OCI-LY1 (cell line): ENCODE measurements at regions not wholly inside any gene's neighbourhood (a gene's known extent, or its start where the extent isn't known, plus 50 kb on each side); places are given as distances from the start of the nearest gene placed in this dataset.

Experiments
- H2AFZ ChIP-seq: fragments of 200-600 bp; sonication (generic), shearing (Covaris generic); 2 replicates; pipeline ENCODE4 v1.6.0; 2014; ENCODE audit warnings: antibody characterized with exemption, mild to moderate bottlenecking, low read length
- H3F3A ChIP-seq: fragments of 200-600 bp; sonication (generic), shearing (Covaris generic); 2 replicates; pipeline ENCODE4 v1.6.0; 2014; ENCODE audit warnings: mild to moderate bottlenecking, antibody characterized with exemption, low read length, moderate library complexity; ENCODE audit not compliant: insufficient read depth
- H3K27ac ChIP-seq: fragments of 200-600 bp; sonication (generic); 2 replicates; pipeline ENCODE4 v1.5.1; 2014; ENCODE audit warnings: low read length, mixed run types, mild to moderate bottlenecking, low read depth; ENCODE audit not compliant: poor library complexity, severe bottlenecking
- H3K27me3 ChIP-seq: fragments of 200-600 bp; sonication (generic); 2 replicates; pipeline ENCODE4 v1.6.0; 2014; ENCODE audit warnings: antibody characterized with exemption, mild to moderate bottlenecking, low read length, moderate library complexity; ENCODE audit not compliant: insufficient read depth
- H3K36me3 ChIP-seq: fragments of 200-600 bp; sonication (generic); 2 replicates; pipeline ENCODE4 v1.6.1; 2014; ENCODE audit warnings: mild to moderate bottlenecking, antibody characterized with exemption, low read length, moderate library complexity, mixed read lengths; ENCODE audit not compliant: insufficient read depth
- H3K4me1 ChIP-seq: fragments of 200-600 bp; sonication (generic); 2 replicates; pipeline ENCODE4 v1.5.1; 2014; ENCODE audit warnings: mild to moderate bottlenecking, low read length, moderate library complexity; ENCODE audit not compliant: insufficient read depth, severe bottlenecking
- H3K4me2 ChIP-seq: fragments of 200-600 bp; sonication (generic), shearing (Covaris generic); 2 replicates; pipeline ENCODE4 v1.6.1; 2014; ENCODE audit warnings: low read length
- H3K4me3 ChIP-seq: fragments of 200-600 bp; sonication (generic); 2 replicates; pipeline ENCODE4 v1.5.1; 2014; ENCODE audit warnings: low read length, low read depth, mild to moderate bottlenecking, mixed read lengths; ENCODE audit not compliant: poor library complexity, severe bottlenecking
- H3K79me2 ChIP-seq: fragments of 200-600 bp; shearing (Covaris generic); 2 replicates; pipeline ENCODE4 v1.6.1; 2016; ENCODE audit warnings: mixed run types, low read length, mixed read lengths; ENCODE audit not compliant: insufficient read depth
- H3K9ac ChIP-seq: fragments of 200-600 bp; sonication (generic), shearing (Covaris generic); 2 replicates; pipeline ENCODE4 v1.6.1; 2014; ENCODE audit warnings: mild to moderate bottlenecking, low read length, mixed read lengths
- H3K9me2 ChIP-seq: fragments of 200-600 bp; sonication (generic), shearing (Covaris generic); 2 replicates; pipeline ENCODE4 v1.6.1; 2014; ENCODE audit warnings: low read depth, mild to moderate bottlenecking, low read length, mixed read lengths
- H3K9me3 ChIP-seq: fragments of 200-600 bp; shearing (Covaris generic); 2 replicates; pipeline ENCODE4 v1.6.1; 2014; ENCODE audit warnings: low read length, mixed read lengths
- H4K20me1 ChIP-seq: fragments of 200-600 bp; sonication (generic), shearing (Covaris generic); 2 replicates; pipeline ENCODE4 v1.6.0; 2016; ENCODE audit warnings: mild to moderate bottlenecking, low read length; ENCODE audit not compliant: insufficient read depth
- CTCF ChIP-seq: fragments of 200-600 bp; sonication (generic), shearing (Covaris generic); IDR thresholded peaks from 2 replicates; pipeline ENCODE4 v1.5.1; 2017; ENCODE audit warnings: mild to moderate bottlenecking, antibody characterized with exemption, low read length, moderate library complexity, mixed read lengths
- EZH2 ChIP-seq: fragments of 200-600 bp; sonication (generic), shearing (Covaris generic); IDR thresholded peaks from 2 replicates; pipeline ENCODE4 v1.8.0; 2017; ENCODE audit warnings: borderline replicate concordance, mixed run types, mild to moderate bottlenecking, antibody characterized with exemption, low read length, moderate library complexity, mixed read lengths

DNA sequence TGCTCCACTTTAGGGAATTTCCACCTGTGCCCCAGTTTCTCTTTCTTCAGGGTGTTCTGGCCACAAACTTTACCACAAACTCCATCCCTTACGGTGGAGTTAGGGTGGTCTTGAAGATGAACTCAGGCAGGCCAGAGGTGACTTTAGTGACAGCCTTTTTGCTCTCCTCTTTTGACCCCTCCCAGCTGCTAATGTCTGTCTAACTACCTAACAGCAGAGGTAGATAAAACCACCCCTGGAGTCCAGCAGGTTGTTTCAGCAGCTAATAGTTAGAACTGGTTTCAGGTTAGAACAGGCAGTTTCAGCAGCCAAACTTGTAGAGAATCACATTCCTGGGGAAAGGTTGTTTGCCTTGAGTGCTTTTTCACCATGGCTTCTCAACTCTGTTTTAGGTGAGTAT is 971.3 kb upstream of the CDH18 start:
- Histone ChIP-seq H3K4me2 (no peak overlapping the region), H3K4me1 (no peaks in the 10 kb centered on the region), H3K9me3 (no peaks in the 10 kb centered on the region), H3K9ac (no peak overlapping the region), H3K4me3 (no peak overlapping the region), H3K27ac (no peak overlapping the region), H3K9me2 (no peaks in the 10 kb centered on the region), H3K27me3 (no peaks in the 10 kb centered on the region), H3F3A (no peaks in the 10 kb centered on the region), H4K20me1 (no peaks in the 10 kb centered on the region), H3K36me3 (no peaks in the 10 kb centered on the region), H3K79me2 (no peaks in the 10 kb centered on the region), H2AFZ (no peak overlapping the region)
- TF ChIP-seq EZH2, result no peak
- no peak for TF ChIP-seq CTCF

DNA sequence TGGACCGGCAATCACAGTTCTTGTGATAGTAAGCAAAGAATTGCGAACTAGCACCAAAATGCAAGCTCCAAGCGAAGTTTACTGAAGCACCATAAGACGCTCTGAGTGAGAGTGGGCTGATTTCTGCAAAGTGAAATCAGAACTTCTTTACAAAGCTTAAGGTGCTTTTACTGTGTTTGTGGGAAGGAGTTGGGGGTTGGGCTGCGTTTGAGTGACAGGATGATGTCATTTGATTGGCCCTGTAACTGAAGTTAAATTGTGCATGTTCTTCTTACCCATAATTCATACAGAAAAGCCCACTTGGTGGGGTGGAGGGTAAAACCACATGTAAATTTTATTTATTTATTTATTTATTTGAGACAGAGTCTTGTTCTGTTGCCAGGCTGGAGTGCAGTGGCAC is 970.6 kb upstream of the CDH18 start:
- Histone ChIP-seq H3K27ac (no peak overlapping the region), H3K4me2 (no peak overlapping the region), H3K79me2 (no peaks in the 10 kb centered on the region), H3K9ac (no peak overlapping the region), H3F3A (no peaks in the 10 kb centered on the region), H3K9me2 (no peaks in the 10 kb centered on the region), H4K20me1 (no peaks in the 10 kb centered on the region), H3K36me3 (no peaks in the 10 kb centered on the region), H3K4me3 (no peak overlapping the region), H3K27me3 (no peaks in the 10 kb centered on the region), H2AFZ (no peak overlapping the region), H3K9me3 (no peaks in the 10 kb centered on the region), H3K4me1 (no peaks in the 10 kb centered on the region)
- TF ChIP-seq EZH2 (no peak), CTCF (no peak)

DNA sequence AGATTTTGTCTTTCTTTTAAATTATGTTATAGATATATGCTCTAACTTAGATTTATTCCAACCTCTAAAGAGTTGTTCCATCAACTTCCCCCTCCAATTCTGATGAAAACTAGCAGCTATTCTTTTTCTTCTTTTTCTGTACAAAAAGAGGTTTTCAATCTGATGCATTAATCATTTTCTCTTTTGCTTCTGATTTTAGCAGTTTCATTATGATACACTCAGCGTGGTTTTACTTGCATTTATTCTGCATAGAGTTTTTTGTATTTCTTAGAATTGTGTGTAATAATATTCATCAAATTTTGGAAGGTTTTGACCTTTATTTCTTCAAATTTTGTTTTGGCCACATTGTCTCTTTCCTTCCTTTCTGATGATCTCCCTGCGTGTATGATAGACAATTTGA is 968.1 kb upstream of the CDH18 start:
- Histone ChIP-seq H3K36me3 (no peaks in the 10 kb centered on the region), H3K4me2 (no peak overlapping the region), H3K4me3 (no peak overlapping the region), H3K27ac (no peak overlapping the region), H4K20me1 (no peaks in the 10 kb centered on the region), H3K9me3 (no peaks in the 10 kb centered on the region), H3K9ac (no peak overlapping the region), H3K27me3 (no peaks in the 10 kb centered on the region), H3K9me2 (no peaks in the 10 kb centered on the region), H3F3A (no peaks in the 10 kb centered on the region), H3K79me2 (no peaks in the 10 kb centered on the region), H2AFZ (no peak overlapping the region), H3K4me1 (no peaks in the 10 kb centered on the region)
- no peak for TF ChIP-seq CTCF
- no peak for TF ChIP-seq EZH2
